ENCODE measurements at regions not wholly inside any gene's neighbourhood (a gene's known extent, or its start where the extent isn't known, plus 50 kb on each side); places are given as distances from the start of the nearest gene placed in this dataset.

DNA sequence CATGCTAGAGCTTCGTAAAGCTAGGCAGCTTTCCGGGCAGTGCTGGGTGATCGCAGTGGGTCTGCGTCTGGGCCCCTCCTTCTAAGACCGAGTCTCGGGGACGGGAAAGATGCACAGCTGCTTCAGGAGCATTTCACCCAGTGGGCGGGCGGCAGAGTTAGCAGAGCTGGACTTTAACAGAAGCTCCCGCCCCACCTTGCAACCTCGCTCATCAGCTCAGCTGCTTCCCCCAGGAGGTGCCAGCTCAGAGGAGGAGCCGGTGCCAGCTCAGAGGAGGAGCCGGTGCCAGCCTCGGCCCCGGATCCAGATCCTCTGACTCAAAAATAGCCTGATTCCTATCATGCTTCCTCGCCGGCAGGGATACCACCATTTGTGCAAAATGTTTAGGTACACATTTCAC is 94.5 kb upstream of the RPS6KA2 start:
- intact Hi-C loops (cut with micrococcal nuclease; ENCODE audit: unreplicated experiment) (no loop called here), in situ Hi-C loops (cut with HindIII; ENCODE audit: extremely low pct_ligation_motif_present, low pct_unique_long_range_greater_than_20kb) (no loop called here)
- H3K9me3 ChIP-seq (ENCODE audit: low read length): no peaks in the 10 kb centered on the region
- H3K9ac ChIP-seq (ENCODE audit: insufficient read depth, low read depth, low read length): no peak overlapping the region
- no peak for ATAC-seq
- peaks cover 4 to 80% of the 10 kb centered on the region in 2 experiments; a peak in 4 of 5 replicates for H3K27me3 ChIP-seq (ENCODE audit: control insufficient read depth in 1 of 2, insufficient read depth in 2 of 2, low read length in 2 of 2)
- no peak overlapping the region for H3K4me3 ChIP-seq (replicated peaks in 1 of 3; ENCODE audit: insufficient read depth in 1 of 3, low read depth in 2 of 3, low read length in 3 of 3)
- H3K4me1 ChIP-seq (ENCODE audit: insufficient read depth, low read length): no peaks in the 10 kb centered on the region
- ChIA-PET CTCF (ENCODE audit: low intra/inter-chr PET ratio, low total read pairs) (no interaction called here), POLR2A (no interaction called here)
- no peak overlapping the region for H3K27ac ChIP-seq (ENCODE audit: extremely low read length, insufficient read depth, low read length)
- H3K79me2 ChIP-seq (ENCODE audit: insufficient read depth, low read length): no peaks in the 10 kb centered on the region
- no peak for DNase-seq (ENCODE audit: low spot score)
- TF ChIP-seq, protein P1, sequence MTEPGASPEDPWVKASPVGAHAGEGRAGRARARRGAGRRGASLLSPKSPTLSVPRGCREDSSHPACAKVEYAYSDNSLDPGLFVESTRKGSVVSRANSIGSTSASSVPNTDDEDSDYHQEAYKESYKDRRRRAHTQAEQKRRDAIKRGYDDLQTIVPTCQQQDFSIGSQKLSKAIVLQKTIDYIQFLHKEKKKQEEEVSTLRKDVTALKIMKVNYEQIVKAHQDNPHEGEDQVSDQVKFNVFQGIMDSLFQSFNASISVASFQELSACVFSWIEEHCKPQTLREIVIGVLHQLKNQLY (CRISPR knock-in tag; IDR thresholded peaks at IDR 0.05): no peak
- no peak for TF ChIP-seq AKAP8 (CRISPR knock-in tag; IDR thresholded peaks at IDR 0.05)
- no peak for TF ChIP-seq ZNF253 (CRISPR knock-in tag; IDR thresholded peaks at IDR 0.05; ENCODE audit: borderline replicate concordance)
- no peak for TF ChIP-seq NR2F6 (IDR thresholded peaks at IDR 0.05)
- TF ChIP-seq NR2F6 (CRISPR knock-in tag; IDR thresholded peaks at IDR 0.05): no peak
- TF ChIP-seq ATF7 (IDR thresholded peaks at IDR 0.05): no peak
- no peak for TF ChIP-seq ATF7 (CRISPR knock-in tag; IDR thresholded peaks at IDR 0.05)
- TF ChIP-seq, protein P2, sequence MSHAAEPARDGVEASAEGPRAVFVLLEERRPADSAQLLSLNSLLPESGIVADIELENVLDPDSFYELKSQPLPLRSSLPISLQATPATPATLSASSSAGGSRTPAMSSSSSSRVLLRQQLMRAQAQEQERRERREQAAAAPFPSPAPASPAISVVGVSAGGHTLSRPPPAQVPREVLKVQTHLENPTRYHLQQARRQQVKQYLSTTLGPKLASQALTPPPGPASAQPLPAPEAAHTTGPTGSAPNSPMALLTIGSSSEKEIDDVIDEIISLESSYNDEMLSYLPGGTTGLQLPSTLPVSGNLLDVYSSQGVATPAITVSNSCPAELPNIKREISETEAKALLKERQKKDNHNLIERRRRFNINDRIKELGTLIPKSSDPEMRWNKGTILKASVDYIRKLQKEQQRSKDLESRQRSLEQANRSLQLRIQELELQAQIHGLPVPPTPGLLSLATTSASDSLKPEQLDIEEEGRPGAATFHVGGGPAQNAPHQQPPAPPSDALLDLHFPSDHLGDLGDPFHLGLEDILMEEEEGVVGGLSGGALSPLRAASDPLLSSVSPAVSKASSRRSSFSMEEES (CRISPR knock-in tag; IDR thresholded peaks at IDR 0.05): no peak
- TF ChIP-seq, protein P3, sequence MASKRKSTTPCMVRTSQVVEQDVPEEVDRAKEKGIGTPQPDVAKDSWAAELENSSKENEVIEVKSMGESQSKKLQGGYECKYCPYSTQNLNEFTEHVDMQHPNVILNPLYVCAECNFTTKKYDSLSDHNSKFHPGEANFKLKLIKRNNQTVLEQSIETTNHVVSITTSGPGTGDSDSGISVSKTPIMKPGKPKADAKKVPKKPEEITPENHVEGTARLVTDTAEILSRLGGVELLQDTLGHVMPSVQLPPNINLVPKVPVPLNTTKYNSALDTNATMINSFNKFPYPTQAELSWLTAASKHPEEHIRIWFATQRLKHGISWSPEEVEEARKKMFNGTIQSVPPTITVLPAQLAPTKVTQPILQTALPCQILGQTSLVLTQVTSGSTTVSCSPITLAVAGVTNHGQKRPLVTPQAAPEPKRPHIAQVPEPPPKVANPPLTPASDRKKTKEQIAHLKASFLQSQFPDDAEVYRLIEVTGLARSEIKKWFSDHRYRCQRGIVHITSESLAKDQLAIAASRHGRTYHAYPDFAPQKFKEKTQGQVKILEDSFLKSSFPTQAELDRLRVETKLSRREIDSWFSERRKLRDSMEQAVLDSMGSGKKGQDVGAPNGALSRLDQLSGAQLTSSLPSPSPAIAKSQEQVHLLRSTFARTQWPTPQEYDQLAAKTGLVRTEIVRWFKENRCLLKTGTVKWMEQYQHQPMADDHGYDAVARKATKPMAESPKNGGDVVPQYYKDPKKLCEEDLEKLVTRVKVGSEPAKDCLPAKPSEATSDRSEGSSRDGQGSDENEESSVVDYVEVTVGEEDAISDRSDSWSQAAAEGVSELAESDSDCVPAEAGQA (IDR thresholded peaks at IDR 0.05; ENCODE audit: low read depth): no peak
- TF ChIP-seq, protein P3 (CRISPR knock-in tag; IDR thresholded peaks at IDR 0.05; ENCODE audit: borderline replicate concordance): no peak
- no peak for TF ChIP-seq ZNF292 (CRISPR knock-in tag; IDR thresholded peaks at IDR 0.05; ENCODE audit: borderline replicate concordance, low read depth)
- no peak for TF ChIP-seq MTA3 (CRISPR knock-in tag; IDR thresholded peaks at IDR 0.05)
- no peak for TF ChIP-seq SIX4 (CRISPR knock-in tag; IDR thresholded peaks at IDR 0.05)
- no peak for TF ChIP-seq ZNF430 (CRISPR knock-in tag; IDR thresholded peaks at IDR 0.05)
- no peak for TF ChIP-seq POLR2AphosphoS5 (IDR thresholded peaks at IDR 0.05; ENCODE audit: low read depth, low read length)
- TF ChIP-seq ZFP1 (CRISPR knock-in tag; IDR thresholded peaks at IDR 0.05): no peak
- TF ChIP-seq NR2F2 (IDR thresholded peaks at IDR 0.05; ENCODE audit: borderline replicate concordance, low read depth): no peak
- no peak for TF ChIP-seq ZMAT5 (CRISPR knock-in tag; IDR thresholded peaks at IDR 0.05; ENCODE audit: borderline replicate concordance, low read depth)
- TF ChIP-seq ZNF446 (CRISPR knock-in tag; IDR thresholded peaks at IDR 0.05): no peak
- no peak for TF ChIP-seq ZNF878 (CRISPR knock-in tag; IDR thresholded peaks at IDR 0.05)
- H4K20me1 ChIP-seq (ENCODE audit: insufficient read depth, low read length): no peaks in the 10 kb centered on the region; the same call in 1 of the 2 replicates
- 36% methylated on average over 14 of the region's 17 CpGs for WGBS (ENCODE audit: low lambda C conversion rate)
- no TSS peak for BruUV-seq (replicated peaks)
- H3K36me3 ChIP-seq (replicated peaks in 1 of 2; ENCODE audit: control insufficient read depth in 1 of 2, insufficient read depth in 2 of 2, low read length in 2 of 2): no peaks in the 10 kb centered on the region
- no peak for FAIRE-seq
- no peak overlapping the region for H2AFZ ChIP-seq (ENCODE audit: low read length)
- no peak overlapping the region for H3K4me2 ChIP-seq (ENCODE audit: low read depth, low read length)

Data from HepG2 (cell line).